ENCODE measurements at regions not wholly inside any gene's neighbourhood (a gene's known extent, or its start where the extent isn't known, plus 50 kb on each side); places are given as distances from the start of the nearest gene placed in this dataset.

DNA sequence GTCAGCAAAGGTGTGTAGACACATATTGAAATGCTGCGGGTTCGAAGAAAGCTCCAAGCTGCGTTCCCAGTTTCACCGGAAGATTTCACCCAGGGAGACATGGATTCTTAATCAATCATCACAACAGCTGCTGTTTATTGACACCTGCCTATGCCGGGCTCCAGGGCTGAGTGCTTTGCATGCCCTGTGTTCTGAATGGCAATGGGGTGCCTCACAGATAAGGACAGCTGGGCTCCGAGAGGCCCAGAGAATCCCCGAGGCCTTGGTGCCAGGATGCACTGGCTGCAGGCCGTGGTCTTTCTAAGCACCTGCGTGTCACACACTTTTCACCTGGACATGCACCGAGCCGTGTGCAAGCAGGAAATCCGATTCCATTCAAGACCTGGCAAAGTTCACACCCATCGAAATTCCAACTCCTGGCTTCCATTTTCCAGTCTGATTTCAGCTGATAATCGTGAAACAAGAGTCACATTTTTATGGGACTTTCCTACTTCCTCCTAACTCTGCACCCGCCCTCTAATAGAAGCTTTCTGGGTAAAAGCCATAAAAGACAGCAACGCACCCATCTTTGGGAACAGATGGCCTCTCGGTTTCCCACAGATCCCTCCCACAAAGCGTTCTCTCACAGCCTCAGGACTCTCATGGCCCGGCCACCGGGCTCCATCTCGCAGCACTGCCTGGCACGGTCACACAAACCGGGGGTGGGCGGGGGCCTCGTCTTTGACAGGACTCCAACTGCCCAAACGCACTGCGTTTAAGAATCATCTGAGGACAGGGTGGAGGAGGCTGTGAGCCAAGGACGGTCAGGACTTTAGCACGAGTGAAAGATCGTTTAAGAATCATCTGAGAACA, 245.6 kb upstream of the SALL3 start:
- intact Hi-C loops (cut with DNase I) = no loop called here
- Histone ChIP-seq H3K36me3 (ENCODE audit: control insufficient read depth in 1 of 2, insufficient read depth in 2 of 2, low read length in 1 of 2) (no peaks in the 10 kb centered on the region), H3K27me3 (ENCODE audit: control insufficient read depth in 1 of 2, insufficient read depth in 2 of 2, low read length in 1 of 2) (no peaks in the 10 kb centered on the region), H3K4me3 (ENCODE audit: low read length in 2 of 2) (no peak overlapping the region), H3K27ac (ENCODE audit: low read depth in 1 of 2, low read length in 2 of 2) (no peak overlapping the region), H3K4me1 (ENCODE audit: control insufficient read depth in 1 of 2, insufficient read depth in 2 of 2, low read length in 2 of 2) (no peaks in the 10 kb centered on the region), H3K9me3 (ENCODE audit: control insufficient read depth, low read length) (no peaks in the 10 kb centered on the region)
- DNase-seq (peak in 1 of 2 donors; percentile 69), ATAC-seq (ENCODE audit: low FRiP score) (no peak)
- WGBS, 2 donors = 80 to 81% methylated on average over 30 of the region's 30 CpGs

- Histone ChIP-seq H3K27ac (ENCODE audit: low read depth in 1 of 2, low read length in 2 of 2) (no peak overlapping the region), H3K9me3 (ENCODE audit: control insufficient read depth, low read length) (no peaks in the 10 kb centered on the region), H3K4me1 (ENCODE audit: control insufficient read depth in 1 of 2, insufficient read depth in 2 of 2, low read length in 2 of 2) (no peaks in the 10 kb centered on the region), H3K27me3 (ENCODE audit: control insufficient read depth in 1 of 2, insufficient read depth in 2 of 2, low read length in 1 of 2) (no peaks in the 10 kb centered on the region), H3K4me3 (ENCODE audit: low read length in 2 of 2) (no peak overlapping the region), H3K36me3 (ENCODE audit: control insufficient read depth in 1 of 2, insufficient read depth in 2 of 2, low read length in 1 of 2) (no peaks in the 10 kb centered on the region)
- DNase-seq (peak in 1 of 2 donors; percentile 28), ATAC-seq (ENCODE audit: low FRiP score) (no peak)
- 90 to 93% methylated on average over 9 of the region's 9 CpGs for WGBS, 2 donors
- intact Hi-C loops (cut with DNase I) = no loop called here
Measured at GRCh38 chr18:78734614-78734945, 245.0 kb upstream of the SALL3 start.

DNA sequence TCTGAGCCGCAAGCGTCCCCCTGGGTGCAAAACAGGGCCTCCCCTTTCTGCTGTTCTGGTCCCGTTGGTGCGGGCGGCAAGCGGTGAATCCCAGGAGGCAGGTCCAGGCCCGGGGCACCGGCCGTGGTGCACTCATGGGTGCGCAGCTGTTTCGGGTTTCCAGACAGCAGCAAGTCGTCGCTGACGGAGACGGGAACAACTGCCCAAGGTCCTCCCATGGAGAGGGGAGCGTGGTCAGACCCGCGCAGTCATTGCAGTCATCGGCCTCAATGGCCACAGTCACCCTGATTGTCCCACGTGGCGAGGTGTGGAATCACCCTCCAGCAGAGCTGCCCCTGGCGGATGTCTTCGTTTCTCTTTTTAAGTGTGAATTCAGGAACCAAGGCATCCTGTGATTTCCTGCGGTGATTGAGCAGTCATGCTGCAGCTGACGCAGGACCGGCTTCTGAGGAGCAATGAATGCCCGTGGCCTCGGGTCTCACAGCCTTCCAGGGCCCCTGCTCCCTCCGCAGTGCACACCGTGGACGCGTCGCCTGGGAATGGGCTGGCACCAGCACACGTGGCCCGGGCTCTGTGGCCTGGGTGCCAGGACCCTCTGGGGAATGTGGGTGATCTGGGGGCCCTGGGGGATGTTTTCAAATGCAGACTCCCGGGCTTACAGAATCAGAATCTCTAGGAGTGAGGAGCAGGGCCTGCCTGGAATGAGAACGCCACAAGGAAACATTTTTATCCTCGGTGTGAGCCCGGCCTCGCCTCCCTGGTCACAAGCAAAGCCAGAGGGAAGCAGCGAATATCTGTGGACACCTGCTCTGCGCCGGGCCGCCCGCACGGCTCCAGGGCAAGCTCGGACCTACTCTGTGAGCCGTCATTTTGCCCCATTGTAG, 244.2 kb upstream of the SALL3 start:
- Histone ChIP-seq H3K27ac (ENCODE audit: low read depth in 1 of 2, low read length in 2 of 2) (no peak overlapping the region), H3K27me3 (ENCODE audit: control insufficient read depth in 1 of 2, insufficient read depth in 2 of 2, low read length in 1 of 2) (no peaks in the 10 kb centered on the region), H3K36me3 (ENCODE audit: control insufficient read depth in 1 of 2, insufficient read depth in 2 of 2, low read length in 1 of 2) (no peaks in the 10 kb centered on the region), H3K4me1 (ENCODE audit: control insufficient read depth in 1 of 2, insufficient read depth in 2 of 2, low read length in 2 of 2) (no peaks in the 10 kb centered on the region), H3K9me3 (ENCODE audit: control insufficient read depth, low read length) (no peaks in the 10 kb centered on the region), H3K4me3 (ENCODE audit: low read length in 2 of 2) (no peak overlapping the region)
- ATAC-seq (ENCODE audit: low FRiP score) (no peak), DNase-seq (peak in 1 of 2 donors; percentile 71)
- WGBS, 2 donors = 88 to 92% methylated on average over 47 to 48 of the region's 48 CpGs
- intact Hi-C loops (cut with DNase I) = no loop called here

DNA sequence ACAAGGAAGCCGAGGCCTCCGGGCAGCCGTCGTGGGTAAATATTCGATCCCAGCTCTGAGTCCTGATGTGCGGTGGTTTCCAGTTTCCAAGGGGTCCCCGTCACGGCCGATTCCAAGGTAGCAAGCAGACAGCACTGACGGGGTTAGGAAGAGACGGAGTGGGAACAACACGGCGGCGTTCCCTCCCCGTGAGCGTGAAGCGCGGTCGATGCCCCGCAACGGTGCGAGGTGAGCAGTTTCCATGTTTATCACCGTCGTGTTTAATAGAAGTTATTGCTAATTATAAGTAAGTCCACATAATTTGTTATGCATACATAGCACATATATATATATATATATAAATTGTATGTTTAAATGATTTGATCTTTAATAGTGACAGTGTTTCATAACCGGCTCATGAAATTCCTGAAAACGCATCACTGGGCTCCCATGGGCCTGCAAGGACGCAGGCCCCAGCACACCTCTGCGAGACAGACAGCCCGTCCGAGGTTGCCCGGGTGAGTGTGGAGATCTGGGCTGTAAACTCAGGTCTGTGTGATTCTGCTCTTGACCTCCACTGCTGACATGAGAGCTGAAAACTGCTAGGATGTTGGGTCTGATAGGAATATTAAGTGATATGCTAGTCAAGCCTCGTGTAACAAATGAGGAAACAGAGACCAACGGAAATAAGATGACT, 243.5 kb upstream of the SALL3 start:
- Histone ChIP-seq H3K9me3 (ENCODE audit: control insufficient read depth, low read length) (no peaks in the 10 kb centered on the region), H3K36me3 (ENCODE audit: control insufficient read depth in 1 of 2, insufficient read depth in 2 of 2, low read length in 1 of 2) (no peaks in the 10 kb centered on the region), H3K27me3 (ENCODE audit: control insufficient read depth in 1 of 2, insufficient read depth in 2 of 2, low read length in 1 of 2) (no peaks in the 10 kb centered on the region), H3K4me1 (ENCODE audit: control insufficient read depth in 1 of 2, insufficient read depth in 2 of 2, low read length in 2 of 2) (no peaks in the 10 kb centered on the region), H3K27ac (ENCODE audit: low read depth in 1 of 2, low read length in 2 of 2) (no peak overlapping the region), H3K4me3 (ENCODE audit: low read length in 2 of 2) (no peak overlapping the region)
- WGBS, 2 donors = 93% methylated on average over 33 of the region's 33 CpGs
- DNase-seq = peak in 1 of 2 donors; percentile 52
- ATAC-seq (ENCODE audit: low FRiP score) = no peak
- intact Hi-C loops (cut with DNase I) = no loop called here

DNA sequence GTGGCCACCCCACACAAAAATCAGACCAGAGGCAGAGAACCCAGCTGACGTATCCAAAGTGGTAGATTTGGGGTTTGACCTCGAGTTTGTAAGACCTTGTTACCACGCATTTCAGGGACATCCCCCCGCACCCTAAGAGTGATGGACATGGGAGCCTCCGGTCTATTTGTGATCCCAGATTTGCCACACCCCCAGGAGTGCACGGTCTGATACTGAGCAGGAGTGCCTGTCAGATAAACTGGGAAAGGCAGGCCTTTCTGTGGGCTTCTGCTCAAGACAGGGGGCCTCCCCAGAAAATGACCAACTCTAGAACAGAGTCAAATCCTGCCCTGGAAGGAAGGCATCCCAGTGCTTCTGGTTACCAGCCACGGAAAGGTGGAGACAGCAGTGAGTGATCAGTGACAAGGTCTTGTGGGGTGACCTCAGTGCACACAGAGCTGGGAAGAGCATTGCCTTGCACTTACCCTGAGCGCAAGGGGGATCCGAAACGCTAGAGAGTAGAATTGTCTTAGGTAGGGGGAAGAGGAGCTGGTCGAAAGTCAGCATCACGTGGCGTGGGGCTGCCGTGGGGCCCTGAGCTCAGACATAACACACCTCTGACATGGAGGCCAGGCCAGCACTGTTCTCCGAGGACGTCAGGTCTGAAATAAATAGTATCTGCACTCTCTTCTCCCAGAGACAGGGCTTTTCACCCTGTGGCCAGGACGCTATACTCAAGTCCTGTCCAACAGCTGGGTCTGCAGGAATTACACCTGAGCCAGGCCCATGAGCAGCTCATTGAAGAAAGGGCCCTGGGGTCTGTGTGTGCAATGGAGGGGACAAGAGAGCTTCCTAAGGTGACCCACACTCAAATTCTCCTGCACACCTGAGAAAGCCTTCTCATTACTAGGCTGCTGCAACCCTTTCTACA, 242.4 kb upstream of the SALL3 start:
- Histone ChIP-seq H3K27me3 (ENCODE audit: control insufficient read depth in 1 of 2, insufficient read depth in 2 of 2, low read length in 1 of 2) (no peaks in the 10 kb centered on the region), H3K4me3 (ENCODE audit: low read length in 2 of 2) (no peak overlapping the region), H3K4me1 (ENCODE audit: control insufficient read depth in 1 of 2, insufficient read depth in 2 of 2, low read length in 2 of 2) (no peaks in the 10 kb centered on the region), H3K36me3 (ENCODE audit: control insufficient read depth in 1 of 2, insufficient read depth in 2 of 2, low read length in 1 of 2) (no peaks in the 10 kb centered on the region), H3K9me3 (ENCODE audit: control insufficient read depth, low read length) (no peaks in the 10 kb centered on the region), H3K27ac (ENCODE audit: low read depth in 1 of 2, low read length in 2 of 2) (no peak overlapping the region)
- ATAC-seq (ENCODE audit: low FRiP score) (no peak), DNase-seq (peak in 1 of 2 donors; percentile 48)
- intact Hi-C loops (cut with DNase I) = no loop called here
- 80 to 86% methylated on average over 17 of the region's 17 CpGs for WGBS, 2 donors

DNA sequence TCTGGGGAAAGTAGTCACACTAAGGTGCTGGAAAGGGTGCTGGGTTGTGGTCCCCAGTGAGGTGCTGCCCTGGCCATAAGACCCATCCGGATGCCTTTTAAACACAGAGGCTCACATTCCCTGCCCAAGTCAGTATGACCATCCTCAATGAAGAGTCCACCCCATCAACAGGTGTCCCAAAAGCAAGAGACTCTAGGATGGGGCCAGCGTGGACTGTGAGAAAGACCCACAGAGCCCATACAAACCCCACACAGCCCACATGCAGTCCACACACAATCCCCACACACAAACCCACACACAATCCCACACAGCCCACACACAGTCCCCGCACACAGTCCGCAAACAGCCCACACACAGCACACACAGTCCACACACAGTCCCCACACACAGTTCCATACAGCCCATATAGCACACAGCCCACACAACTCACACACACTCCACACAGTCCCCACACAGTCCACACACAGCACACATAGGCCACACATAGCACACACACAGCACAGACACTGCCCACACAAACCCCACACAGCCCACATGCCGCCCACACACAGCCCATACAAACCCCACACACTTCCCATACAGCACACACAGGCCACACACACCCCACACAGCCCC, 241.4 kb upstream of the SALL3 start:
- no peaks in the 10 kb centered on the region for H3K36me3 ChIP-seq (ENCODE audit: control insufficient read depth in 1 of 2, insufficient read depth in 2 of 2, low read length in 1 of 2)
- H3K4me3 ChIP-seq (ENCODE audit: low read length in 2 of 2) = no peak overlapping the region
- H3K27ac ChIP-seq (ENCODE audit: low read depth in 1 of 2, low read length in 2 of 2) = no peak overlapping the region
- ATAC-seq (ENCODE audit: low FRiP score) (no peak), DNase-seq (peak in 1 of 2 donors; percentile 22)
- intact Hi-C loops (cut with DNase I) = no loop called here
- no peaks in the 10 kb centered on the region for H3K9me3 ChIP-seq (ENCODE audit: control insufficient read depth, low read length)
- no peaks in the 10 kb centered on the region for H3K27me3 ChIP-seq (ENCODE audit: control insufficient read depth in 1 of 2, insufficient read depth in 2 of 2, low read length in 1 of 2)
- no peaks in the 10 kb centered on the region for H3K4me1 ChIP-seq (ENCODE audit: control insufficient read depth in 1 of 2, insufficient read depth in 2 of 2, low read length in 2 of 2)
- WGBS, 2 donors = 96 to 98% methylated on average over 5 of the region's 5 CpGs

GRCh38 chr18:78739115-78739514, 240.5 kb upstream of the SALL3 start:
- Histone ChIP-seq H3K27me3 (ENCODE audit: control insufficient read depth in 1 of 2, insufficient read depth in 2 of 2, low read length in 1 of 2) (no peaks in the 10 kb centered on the region), H3K36me3 (ENCODE audit: control insufficient read depth in 1 of 2, insufficient read depth in 2 of 2, low read length in 1 of 2) (no peaks in the 10 kb centered on the region), H3K4me3 (ENCODE audit: low read length in 2 of 2) (no peak overlapping the region), H3K4me1 (ENCODE audit: control insufficient read depth in 1 of 2, insufficient read depth in 2 of 2, low read length in 2 of 2) (no peaks in the 10 kb centered on the region), H3K27ac (ENCODE audit: low read depth in 1 of 2, low read length in 2 of 2) (no peak overlapping the region), H3K9me3 (ENCODE audit: control insufficient read depth, low read length) (no peaks in the 10 kb centered on the region)
- DNase-seq = peak in 1 of 2 donors; percentile 20
- WGBS, 2 donors = 92 to 95% methylated on average over 3 of the region's 3 CpGs
- intact Hi-C loops (cut with DNase I) = no loop called here
- ATAC-seq (ENCODE audit: low FRiP score) = no peak

Measured in aorta (tissue), 5 donors.